HG03442 (cell line): ENCODE measurements at regions not wholly inside any gene's neighbourhood (a gene's known extent, or its start where the extent isn't known, plus 50 kb on each side); places are given as distances from the start of the nearest gene placed in this dataset.

Experiments
- ATAC-seq: cut with Tn5 transposase; IDR thresholded peaks from one replicate; pipeline ENCODE4 v1.9.1; 2021; ENCODE audit warnings: mild to moderate bottlenecking, moderate library complexity; ENCODE audit not compliant: unreplicated experiment

DNA sequence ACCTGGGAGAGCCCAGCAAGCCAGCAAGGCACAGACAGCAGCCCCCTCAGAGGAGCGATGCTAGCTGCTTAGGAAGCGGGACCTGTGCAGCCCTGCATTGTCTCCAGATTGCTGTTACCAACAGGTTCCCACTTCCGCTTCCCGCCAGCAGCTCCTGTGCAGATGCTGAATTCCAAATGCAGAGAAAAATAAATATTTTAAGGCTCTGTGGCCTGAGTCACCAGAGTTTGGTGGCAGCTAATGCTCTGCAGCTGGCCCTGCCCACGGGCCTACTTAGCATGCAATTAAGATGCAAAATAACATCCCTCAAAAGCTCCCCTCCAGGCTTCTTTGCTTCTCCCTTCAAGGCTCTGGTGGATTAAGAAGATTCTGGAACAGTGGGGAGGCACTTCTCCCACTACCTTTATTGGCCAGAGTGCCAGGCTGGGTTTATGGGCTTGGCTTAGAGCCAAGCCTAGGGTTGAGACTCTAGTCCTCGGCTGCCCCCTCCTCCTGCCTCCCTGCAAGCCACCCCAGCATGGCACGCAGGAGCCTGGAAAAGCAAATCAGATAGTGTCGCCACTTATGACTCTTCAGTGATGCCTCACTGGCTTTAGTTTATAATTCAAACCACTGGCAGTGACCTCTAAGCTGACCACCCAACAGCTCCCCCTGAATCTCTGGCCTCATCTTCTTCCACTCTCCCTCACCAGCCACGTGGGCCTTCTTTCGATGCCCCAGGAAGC, 207.1 kb upstream of the ZC3H12A start:
- ATAC-seq = no peak

DNA sequence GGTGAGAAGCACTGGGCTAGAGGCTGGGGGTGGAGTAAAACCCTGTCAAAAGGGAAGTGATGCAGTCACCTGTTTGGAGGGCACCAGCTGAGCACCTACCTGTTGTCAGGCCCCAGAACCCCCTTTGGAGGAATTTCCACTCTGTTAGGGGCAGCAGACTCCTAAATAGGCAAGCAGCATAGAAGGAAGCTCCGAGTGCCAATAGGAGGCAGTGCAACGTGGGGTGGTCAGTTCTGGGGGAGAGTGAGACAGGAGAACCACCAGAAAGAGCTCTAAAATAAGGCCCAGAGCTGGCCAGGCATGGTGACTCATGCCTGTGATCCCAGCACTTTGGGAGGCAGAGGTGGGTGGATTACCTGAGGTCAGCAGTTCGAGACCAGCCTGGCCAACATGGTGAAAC, 203.7 kb upstream of the ZC3H12A start:
- no peak for ATAC-seq

DNA sequence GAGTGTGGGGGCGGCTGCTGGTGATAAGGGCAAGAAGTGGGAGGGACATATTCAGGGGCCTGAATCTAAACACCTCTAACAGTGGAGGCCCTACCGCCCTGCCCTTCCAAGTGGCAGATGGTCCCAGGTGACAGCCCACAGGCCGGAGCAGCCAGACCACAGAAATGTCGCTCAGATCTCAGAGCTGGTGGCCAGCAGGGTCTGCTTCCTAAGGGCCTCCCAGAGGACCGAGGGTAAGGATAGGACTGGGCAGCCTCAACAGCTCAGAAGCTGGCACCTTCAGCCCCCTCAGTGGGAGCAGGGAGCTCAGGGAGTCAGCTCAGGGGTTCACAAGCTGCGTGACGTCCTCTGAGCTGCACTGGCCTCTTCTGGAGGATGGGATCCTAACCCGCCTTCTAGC, 201.8 kb upstream of the ZC3H12A start:
- ATAC-seq = no peak

DNA sequence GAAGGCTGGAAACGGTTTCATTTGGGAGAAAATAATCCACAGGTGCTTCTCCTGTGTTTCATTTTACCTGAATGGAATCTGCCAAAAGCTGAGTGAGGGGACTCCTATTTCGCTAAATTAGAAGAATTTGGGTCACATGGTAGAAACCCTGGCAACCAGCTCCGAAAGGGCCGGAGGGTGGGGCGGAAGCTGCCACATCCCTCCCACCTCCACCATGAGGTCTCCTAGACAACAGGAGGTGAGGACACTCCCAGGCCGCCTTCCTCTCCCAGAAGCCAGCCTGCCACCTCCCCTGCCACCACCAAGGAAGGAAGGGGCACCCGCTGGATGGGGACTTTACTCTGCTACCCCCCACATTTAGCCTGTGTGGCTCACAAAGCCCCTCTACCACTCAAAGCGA, 199.9 kb upstream of the ZC3H12A start:
- no peak for ATAC-seq

DNA sequence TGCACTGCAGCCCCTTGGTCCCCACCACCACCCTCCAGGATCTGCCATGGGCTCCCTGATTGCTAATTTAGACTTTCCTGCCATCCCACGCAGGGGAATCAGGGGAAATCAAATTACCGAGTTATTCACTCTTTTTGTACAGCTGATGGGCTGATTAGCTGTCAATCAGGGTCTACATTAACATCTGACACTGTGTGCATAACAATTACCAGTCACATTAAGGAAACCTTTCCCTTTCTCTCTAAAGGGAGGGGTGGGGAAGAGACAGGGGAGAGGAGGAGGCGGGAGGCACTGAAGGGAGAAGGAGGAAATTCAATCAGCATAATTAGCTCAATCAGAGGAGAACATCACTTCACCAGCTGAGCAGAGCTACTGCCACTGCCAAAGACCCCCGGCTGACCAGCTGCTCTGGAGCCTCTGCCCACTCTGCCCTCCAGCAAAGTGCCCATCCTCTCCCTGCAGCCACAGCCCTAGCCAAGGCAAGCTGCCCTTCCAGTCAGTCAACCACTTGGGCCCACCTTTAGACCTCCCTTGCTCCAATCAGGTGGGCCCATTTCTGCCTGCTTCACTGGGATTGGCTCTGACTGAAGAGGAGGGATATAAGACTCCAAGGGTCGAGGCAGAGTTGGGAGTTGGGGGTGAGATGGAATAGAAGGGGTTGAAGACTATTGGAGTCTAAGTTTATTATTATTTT, 199.3 kb upstream of the ZC3H12A start:
- no peak for ATAC-seq

DNA sequence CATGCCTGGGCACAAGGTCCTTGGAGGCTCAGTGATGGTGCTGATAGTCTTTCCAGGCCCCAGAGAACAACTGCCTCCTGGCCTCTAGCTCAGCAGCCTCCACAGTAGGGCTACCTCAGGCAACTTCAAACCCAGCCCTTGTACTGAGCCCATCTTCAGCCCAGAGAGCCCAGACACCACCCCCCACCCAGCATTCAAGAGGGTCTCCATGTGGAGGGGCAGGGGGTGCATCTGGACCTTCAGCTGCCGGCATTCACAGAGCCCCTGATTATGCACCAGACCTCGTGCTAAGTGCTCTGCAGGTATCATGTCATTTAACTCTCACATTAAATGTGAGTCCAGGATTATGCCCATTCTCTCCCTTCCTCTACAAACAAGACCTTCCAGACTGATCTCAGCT, 197.0 kb upstream of the ZC3H12A start:
- ATAC-seq = no peak

DNA sequence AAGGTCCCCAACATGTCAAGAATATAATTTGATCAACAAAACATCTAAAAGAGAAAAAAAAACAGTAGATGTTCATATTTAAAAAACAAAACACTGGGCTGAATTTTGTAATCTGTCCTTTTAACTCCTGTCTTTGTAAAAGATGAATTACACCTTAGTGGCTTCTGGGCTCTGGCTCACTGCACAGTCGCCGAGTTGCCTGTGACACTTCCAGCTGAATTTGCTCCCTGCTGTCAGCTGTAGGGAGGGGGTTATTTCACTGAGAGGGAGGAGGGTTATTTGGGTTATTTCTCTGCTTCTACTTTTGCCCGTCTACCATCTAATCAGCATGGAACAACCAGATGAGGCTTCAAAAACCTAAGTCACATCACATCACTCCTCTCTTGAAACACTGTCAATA, 193.0 kb upstream of the ZC3H12A start:
- ATAC-seq = no peak

DNA sequence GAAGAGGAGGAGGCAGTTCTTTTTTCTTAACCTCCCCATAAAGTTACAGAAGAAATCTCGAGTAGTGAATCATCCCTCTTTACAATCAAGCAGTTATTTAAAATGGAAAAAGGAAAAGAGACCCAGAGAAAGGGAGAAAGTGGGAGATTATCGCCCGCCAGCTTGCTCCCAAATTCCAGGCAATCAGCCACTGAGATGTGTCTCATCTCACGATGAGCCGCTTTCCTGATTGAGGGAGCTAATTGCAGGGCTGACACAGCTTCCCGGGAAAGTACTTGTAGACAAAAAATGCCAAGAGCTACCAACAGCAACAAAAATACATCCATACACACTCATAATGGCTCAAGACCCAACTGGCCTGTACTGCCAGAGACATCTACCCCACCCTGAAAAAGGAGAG, 191.6 kb upstream of the ZC3H12A start:
- no peak for ATAC-seq

DNA sequence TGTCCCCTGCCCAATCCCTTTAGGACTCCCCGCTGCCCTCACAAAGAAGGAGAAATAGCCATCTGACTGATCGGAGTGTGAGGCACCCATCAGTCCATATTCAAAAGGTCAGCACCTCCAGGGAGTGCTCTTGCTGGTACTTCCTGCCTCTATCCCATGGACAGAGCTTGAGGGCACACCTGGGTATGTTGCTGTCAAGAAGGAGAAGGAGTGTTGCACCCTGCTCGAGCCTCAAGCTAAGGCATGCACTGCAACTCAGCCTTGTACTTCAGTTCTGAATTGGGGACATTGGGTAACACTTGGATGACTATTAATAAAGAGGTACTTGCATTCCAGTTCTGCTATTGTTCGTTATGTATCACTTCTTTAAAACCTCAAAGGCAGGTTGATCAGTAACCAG, 190.3 kb upstream of the ZC3H12A start:
- ATAC-seq = no peak

DNA sequence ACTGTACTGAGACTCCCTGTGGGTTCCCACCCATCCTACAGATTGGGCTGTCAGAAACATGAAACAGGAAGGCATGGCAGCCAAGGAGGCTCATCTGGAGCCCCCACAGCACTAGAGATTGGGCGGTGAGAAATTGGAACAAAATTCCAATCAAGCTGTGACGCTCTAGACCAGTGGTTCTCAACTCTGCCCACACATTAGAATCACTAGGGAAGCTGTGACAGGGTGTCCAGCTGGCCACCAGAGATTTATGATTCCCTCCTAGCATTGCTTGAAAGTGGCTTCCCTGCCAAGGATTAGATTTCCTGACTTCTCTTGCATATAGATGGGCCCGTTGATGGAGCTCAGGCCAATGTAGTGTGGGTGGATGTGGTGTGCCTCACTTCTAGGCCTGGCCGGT, 187.5 kb upstream of the ZC3H12A start:
- no peak for ATAC-seq

DNA sequence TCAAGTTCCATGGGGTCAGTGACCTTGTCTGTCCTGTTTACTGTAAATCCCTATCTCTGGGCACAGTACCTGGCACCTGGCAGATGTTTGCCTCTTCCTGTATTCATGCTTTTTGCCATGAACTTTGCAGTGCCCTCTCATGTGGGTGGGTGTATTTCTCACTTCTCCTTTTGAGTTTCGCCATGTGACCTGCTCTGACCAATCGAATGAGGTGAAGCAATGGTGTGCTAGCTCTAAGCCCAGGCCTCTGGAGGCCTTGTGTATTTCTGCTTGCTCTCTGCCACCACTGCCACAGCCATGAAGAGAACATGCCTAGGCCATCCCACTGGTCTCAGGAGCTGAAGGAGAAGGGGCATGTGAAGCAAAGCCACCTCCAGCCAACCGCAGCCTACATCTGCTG, 185.5 kb upstream of the ZC3H12A start:
- peak; percentile 88 for ATAC-seq

DNA sequence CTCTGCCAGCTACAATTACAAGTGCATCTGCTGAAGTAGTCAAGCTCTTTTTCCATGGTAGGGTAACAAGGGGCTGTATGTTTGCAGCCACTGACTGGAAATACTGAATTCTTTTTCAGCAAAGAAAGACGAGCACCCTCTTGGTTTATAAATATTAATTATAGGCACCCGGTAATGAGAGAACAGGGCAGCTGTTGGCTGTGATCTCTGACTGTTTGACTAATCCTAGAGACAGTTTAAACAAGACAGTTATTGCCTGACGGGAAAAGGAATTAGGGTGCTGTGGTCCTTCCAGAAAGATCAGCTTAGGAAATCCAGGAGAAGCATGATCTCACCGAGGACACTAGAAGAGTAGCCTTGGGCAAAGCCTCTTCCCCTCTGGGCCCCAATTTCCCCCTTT, 183.7 kb upstream of the ZC3H12A start:
- ATAC-seq = no peak

DNA sequence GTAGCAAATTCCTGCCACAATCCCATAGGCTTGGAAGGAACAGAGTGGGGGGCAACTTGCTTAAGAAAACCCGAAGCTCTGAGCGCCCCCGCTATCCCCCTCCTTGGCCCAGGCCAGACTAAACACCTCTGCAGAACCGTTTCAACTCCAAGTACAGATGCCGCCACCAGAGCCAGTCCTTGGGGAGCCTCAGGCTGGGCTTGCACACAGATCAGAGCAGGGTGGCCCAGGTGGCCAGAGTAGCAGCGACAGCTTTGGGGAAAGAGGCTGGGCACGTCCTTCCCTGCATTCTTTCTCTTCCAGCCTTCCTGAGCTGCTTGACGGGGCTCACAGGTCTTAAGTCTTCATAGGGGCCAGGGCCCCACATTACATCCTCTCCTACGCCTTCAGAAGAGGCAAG, 181.6 kb upstream of the ZC3H12A start:
- no peak for ATAC-seq

DNA sequence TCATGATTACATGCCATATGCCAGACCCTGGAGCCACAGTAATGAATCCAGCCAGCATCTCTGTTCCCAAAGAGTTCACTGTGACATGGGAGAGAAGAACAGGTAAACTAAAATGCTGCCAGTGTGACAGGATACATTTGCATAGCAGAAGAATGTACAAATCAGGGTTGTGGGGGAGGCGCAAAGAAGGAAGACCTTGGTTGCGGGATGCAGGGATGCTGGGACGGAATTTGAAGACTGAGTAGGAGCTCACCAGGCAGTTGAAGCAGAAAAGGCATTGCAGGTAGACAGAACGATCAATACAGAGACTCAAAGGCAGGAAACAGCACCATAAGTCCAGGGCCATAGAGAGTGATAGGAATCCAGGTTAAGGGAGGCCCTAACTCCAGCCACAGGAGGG, 180.3 kb upstream of the ZC3H12A start:
- ATAC-seq = no peak

DNA sequence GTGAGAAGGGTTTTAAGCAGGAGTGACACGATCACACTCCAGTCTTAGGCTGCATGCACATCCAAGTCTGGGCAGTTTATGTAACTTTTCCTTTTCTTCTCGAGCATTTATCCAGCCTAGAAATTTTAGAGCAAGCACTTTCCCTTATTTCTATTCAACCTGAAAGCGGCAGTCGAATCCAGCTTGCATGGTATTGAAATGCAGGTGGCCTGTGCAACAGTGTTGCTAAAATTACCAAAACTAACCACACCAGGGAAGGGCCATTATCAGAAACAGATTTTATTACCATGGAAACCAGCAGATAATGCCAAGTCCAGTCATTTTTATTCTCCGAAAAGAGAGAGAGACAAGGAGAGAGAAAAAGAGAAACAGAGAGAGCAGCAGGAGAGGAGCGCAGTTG, 179.9 kb upstream of the ZC3H12A start:
- ATAC-seq = no peak

DNA sequence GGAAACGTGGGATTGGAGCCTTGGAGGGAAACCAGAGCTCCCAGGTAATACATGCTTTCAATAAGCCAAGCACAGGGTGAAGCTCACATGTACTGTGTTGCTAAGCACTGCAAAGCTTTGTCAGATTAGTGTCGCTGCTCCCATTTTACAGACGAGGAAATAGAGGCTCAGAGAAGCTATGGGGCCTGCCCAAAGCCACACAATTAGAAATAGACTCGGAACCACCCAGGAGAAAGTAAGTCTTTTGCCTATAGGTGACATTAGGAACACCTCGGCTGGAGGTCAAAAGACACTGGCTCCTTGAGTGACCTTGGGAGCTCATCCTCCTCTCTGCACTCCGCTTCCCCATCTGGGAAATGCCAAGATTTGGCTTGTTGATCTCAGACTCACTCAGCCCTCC, 175.6 kb upstream of the ZC3H12A start:
- ATAC-seq = no peak

DNA sequence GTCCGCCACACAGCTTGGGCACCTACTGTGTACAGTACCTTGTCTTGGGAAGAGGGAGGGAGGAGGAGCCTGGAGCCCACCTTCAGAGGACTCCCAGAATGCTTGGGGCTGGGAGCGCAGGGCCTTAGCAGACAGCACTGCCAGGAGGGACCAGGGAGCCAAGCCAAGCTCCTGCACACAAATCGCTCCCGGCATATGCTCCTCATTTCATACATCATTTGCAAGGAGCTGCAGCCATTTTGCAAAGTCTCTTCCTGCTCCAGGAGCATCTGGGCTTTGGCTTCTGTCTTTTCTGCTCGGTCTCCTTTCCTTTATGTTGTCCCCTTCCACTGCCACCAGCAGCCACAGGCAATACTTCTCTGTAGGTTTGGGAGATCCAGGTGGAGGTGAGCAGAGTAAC, 175.2 kb upstream of the ZC3H12A start:
- no peak for ATAC-seq

DNA sequence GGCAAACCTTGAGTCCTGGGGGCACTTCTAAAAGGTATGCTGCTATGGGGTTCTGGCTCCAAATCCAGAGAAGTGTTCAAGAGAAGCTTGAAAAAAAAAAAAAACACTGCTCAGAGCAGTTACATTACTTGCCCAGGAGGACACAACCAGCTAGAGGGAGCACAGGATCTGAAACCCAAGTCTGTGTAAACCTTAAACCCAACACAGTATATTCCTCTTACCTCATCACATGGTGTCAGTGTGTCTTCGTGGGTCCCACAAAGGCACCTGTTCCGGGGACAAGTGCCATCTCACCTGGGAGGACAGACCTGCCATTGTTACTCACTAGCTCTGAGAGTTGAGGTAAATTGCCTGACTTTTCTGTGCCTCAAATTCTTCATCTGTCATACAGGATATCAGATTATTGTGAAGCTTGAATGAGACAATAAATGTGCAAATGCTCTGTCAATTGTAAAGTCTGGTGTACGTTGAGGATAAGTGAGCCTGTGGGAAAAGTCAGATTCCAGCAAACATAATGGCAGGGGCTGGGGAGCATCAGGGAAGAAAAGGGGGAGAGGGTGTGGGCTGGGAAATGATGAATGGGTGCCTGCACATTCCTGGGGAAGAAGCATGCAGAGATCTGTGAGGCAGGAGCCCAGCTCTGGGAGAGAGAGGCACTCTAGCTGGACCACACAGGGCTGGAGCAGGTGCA, 170.4 kb upstream of the ZC3H12A start:
- ATAC-seq = no peak

DNA sequence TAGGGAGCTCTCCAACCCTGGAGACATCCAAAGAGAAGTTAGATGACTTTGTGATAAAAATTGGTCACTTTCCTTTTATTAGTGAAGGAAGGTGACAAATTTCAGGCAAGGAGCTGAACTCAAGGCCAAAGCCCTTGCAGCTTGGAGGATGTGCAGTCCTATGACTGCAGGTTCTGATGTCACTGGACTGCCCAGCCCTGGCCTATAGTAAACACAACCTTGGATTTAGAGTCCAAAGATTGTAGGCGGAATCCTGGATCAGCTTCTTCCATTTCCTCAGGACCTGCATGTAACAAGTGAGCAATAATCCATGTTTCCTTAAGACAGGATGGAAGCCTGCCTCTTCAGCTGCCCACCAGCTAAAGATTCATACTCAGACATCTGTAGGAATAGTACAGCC, 169.3 kb upstream of the ZC3H12A start:
- no peak for ATAC-seq

DNA sequence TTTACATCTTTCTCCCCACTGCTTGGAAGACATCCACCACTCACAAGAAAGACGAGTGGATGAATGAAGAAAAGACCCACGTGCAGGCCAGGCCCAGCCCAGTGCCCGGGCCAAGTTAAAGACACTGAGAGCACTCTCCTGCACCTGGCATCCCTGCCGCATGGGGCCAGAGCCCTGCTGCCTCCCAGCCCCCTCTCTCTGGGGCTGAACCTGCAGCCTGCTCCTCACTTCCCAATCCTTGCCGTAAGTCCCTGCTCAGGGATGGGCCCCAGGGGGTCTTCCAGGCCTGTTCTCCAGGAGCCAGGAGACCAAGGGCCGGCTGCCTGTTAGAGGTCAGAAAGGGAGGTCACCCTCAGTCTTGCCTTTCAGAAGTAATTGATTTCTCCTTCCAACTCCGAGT, 168.5 kb upstream of the ZC3H12A start:
- no peak for ATAC-seq

DNA sequence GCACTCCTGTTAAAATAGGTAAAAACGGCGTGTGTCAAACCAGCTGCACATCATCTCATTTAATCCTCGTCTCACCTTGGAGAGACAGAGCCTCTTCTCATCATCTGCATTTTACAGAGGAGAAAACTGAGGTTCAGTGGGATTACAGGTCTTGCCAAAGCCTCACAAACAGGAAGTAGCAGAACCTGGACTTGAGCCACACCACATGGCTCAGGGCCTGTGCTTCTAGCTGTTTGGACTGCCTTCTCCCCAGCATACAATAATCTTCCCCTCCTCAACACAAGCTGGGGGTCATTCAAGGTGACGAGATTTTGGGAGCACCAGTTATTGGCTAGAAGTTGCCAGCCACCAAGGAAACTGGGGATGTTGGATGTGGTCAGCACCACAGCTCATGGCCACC, 167.9 kb upstream of the ZC3H12A start:
- no peak for ATAC-seq

DNA sequence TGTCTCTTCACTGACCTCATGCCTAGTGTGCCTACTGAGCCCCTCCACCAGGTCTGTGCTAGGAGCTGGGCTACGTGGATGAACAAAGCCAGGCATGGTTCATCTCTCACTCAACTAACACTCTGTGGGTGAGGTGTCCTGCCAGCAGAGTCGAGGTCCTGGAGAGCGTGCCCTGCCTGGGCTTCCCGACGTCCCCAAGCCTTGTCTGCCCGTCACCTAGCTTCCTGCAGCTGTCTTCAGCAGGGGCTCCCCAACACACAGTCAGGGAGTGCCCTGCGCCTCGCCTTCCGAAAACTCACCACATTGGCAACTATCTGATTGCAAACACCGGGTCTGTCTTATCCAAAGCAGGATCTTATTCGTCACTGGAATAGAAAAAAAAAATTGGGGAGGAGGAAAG, 167.5 kb upstream of the ZC3H12A start:
- no peak for ATAC-seq
